K562 (cell line): ENCODE measurements at regions not wholly inside any gene's neighbourhood (a gene's known extent, or its start where the extent isn't known, plus 50 kb on each side); places are given as distances from the start of the nearest gene placed in this dataset.

Experiments
- ATAC-seq: fragments of 200-7000 bp; cut with Tn5 transposase; 3 replicates; pipeline ENCODE4 v1.9.1; 2020; ENCODE audit warnings: moderate library complexity
- BruUV-seq: library from RNA; stranded (reverse); fragments of 400-500 nt; replicated peaks from 2 replicates; lab custom pipeline; 2021; lab: Mats Ljungman, UMichigan
- CTCF ChIA-PET: fragments of 300-600 bp; formaldehyde crosslinking; extraction: SDS; loops from one replicate; lab custom pipeline; 2021; ENCODE audit warnings: low intra/inter-chr PET ratio; lab: Yijun Ruan, JAX
- POLR2A ChIA-PET: fragments of 300-600, 350-650 bp; sonication (Branson Sonifier 250); formaldehyde crosslinking; extraction: SDS; loops from one replicate; lab custom pipeline; 2021; ENCODE audit warnings: antibody characterized with exemption, inconsistent platforms; lab: Yijun Ruan, JAX
- DNase-seq, 4 experiments: peaks; one replicate each; pipeline versions ENCODE4 v3.0.0 to v3.0.0-alpha.2; 2011 to 2018; ENCODE audit warnings: low spot score in 3 of 4, mixed read lengths in 3 of 4; ENCODE audit errors: extremely low read depth in 1 of 4
- FAIRE-seq: peaks from 2 replicates; lab custom pipeline; 2011; peaks lifted over from hg19 to GRCh38; lab: Jason Lieb, UNC
- H2AFZ ChIP-seq: 2 replicates; pipeline ENCODE4 v1.6.0; 2011; ENCODE audit warnings: low read depth, low read length, control low read depth, inconsistent platforms
- H3K27ac ChIP-seq: fragments of 200-600 bp; 3 replicates; pipeline ENCODE4 v1.8.0; 2011; ENCODE audit warnings: low read depth, mild to moderate bottlenecking, control low read depth, inconsistent platforms, low read length, moderate library complexity, mixed read lengths; ENCODE audit errors: extremely low read depth
- H3K27me3 ChIP-seq, 2 experiments: fragments of 300-600 bp in 1 of 2; 2 replicates in 1 of 2; 3 replicates in 1 of 2; pipeline versions ENCODE4 v1.6.0 to v1.8.0; 2011; ENCODE audit warnings: inconsistent platforms in 2 of 2, low read length in 2 of 2, mild to moderate bottlenecking in 1 of 2, mixed read lengths in 1 of 2, moderate library complexity in 1 of 2; ENCODE audit not compliant: control insufficient read depth in 2 of 2, insufficient read depth in 2 of 2
- H3K36me3 ChIP-seq: fragments of 300-600 bp; 3 replicates; pipeline ENCODE4 v1.8.0; 2011; ENCODE audit warnings: mild to moderate bottlenecking, low read length, inconsistent platforms; ENCODE audit not compliant: control insufficient read depth, insufficient read depth
- H3K4me1 ChIP-seq, 2 experiments: fragments of 200-600 bp in 1 of 2; replicated peaks in 1 of 2; 2 replicates in 1 of 2; 3 replicates in 1 of 2; pipeline versions ENCODE4 v1.5.1 to v1.8.0; 2011; ENCODE audit warnings: inconsistent platforms in 2 of 2, low read length in 2 of 2, mild to moderate bottlenecking in 1 of 2, mixed read lengths in 1 of 2, moderate library complexity in 1 of 2; ENCODE audit not compliant: control insufficient read depth in 2 of 2, insufficient read depth in 2 of 2
- H3K4me2 ChIP-seq: 2 replicates; pipeline ENCODE4 v1.6.1; 2011; ENCODE audit warnings: low read length, control low read depth, inconsistent platforms, mixed read lengths; ENCODE audit not compliant: insufficient read depth
- H3K4me3 ChIP-seq: fragments of 200-600 bp; sonication (generic), shearing (Covaris generic); 2 replicates; pipeline ENCODE4 v1.5.1; 2016; ENCODE audit warnings: control low read depth, inconsistent platforms
- H3K79me2 ChIP-seq: fragments of 200-600 bp; 3 replicates; pipeline ENCODE4 v1.8.0; 2011; ENCODE audit warnings: low read length, inconsistent platforms; ENCODE audit not compliant: control insufficient read depth, insufficient read depth
- H3K9ac ChIP-seq, 2 experiments: 2 replicates each; pipeline versions ENCODE4 v1.6.0 to v1.6.1; 2011; ENCODE audit warnings: low read depth in 2 of 2, low read length in 2 of 2, control low read depth in 1 of 2, inconsistent platforms in 1 of 2, mild to moderate bottlenecking in 1 of 2, mixed read lengths in 1 of 2; ENCODE audit not compliant: insufficient read depth in 1 of 2
- H3K9me1 ChIP-seq: one replicate; pipeline ENCODE4 v1.6.0; 2011; ENCODE audit warnings: inconsistent platforms, mild to moderate bottlenecking, low read length, moderate library complexity; ENCODE audit not compliant: control insufficient read depth, insufficient read depth
- H3K9me3 ChIP-seq: replicated peaks from 2 replicates; pipeline ENCODE4 v1.5.1; 2011; ENCODE audit warnings: low read depth, low read length, inconsistent platforms; ENCODE audit not compliant: control insufficient read depth, insufficient read depth
- H4K20me1 ChIP-seq: replicated peaks from 2 replicates; pipeline ENCODE4 v1.6.1; 2011; ENCODE audit warnings: low read length, inconsistent platforms, mixed read lengths; ENCODE audit not compliant: control insufficient read depth, insufficient read depth
- CEBPG ChIP-seq, 3 experiments: fragments of 200-800 bp in 1 of 3; sonication (Bioruptor generic) in 1 of 3; sonication (generic) in 1 of 3; formaldehyde crosslinking in 1 of 3; IDR thresholded peaks in 2 of 3; conservative IDR thresholded peaks in 1 of 3; 2 replicates each; pipeline versions ENCODE4 v1.6.1 to v1.8.0; 2016 to 2022; ENCODE audit warnings: missing compliant biosample characterization in 2 of 3, missing genetic modification characterization in 2 of 3, mild to moderate bottlenecking in 1 of 3, missing genetic modification reagents in 1 of 3
- CREM ChIP-seq: IDR thresholded peaks from 2 replicates; pipeline ENCODE4 v1.6.1; 2014; ENCODE audit warnings: antibody characterized with exemption, low read depth
- NFE2 ChIP-seq: IDR thresholded peaks from 2 replicates; pipeline ENCODE4 v1.6.1; 2014; ENCODE audit warnings: antibody characterized with exemption, low read depth
- PRPF4 ChIP-seq: fragments of 200-400 bp; formaldehyde crosslinking; IDR thresholded peaks from one replicate; pipeline ENCODE4 v1.6.1; 2017; ENCODE audit warnings: low read length, low read depth, mild to moderate bottlenecking; ENCODE audit not compliant: insufficient read depth, poor library complexity, severe bottlenecking
- RFX5 ChIP-seq: IDR thresholded peaks from 2 replicates; pipeline ENCODE4 v1.6.1; 2011; ENCODE audit warnings: low read depth, mild to moderate bottlenecking, improper control_type of control experiment, low read length
- RFX7 ChIP-seq: fragments of 250-450 bp; sonication (Bioruptor Pico); IDR thresholded peaks from 2 replicates; pipeline ENCODE4 v1.5.1; 2021; ENCODE audit warnings: mild to moderate bottlenecking
- SIX5 ChIP-seq, 2 experiments: IDR thresholded peaks; 2 replicates each; pipeline ENCODE4 v1.6.1; 2011; ENCODE audit warnings: low read length in 2 of 2, borderline replicate concordance in 1 of 2, low read depth in 1 of 2, mild to moderate bottlenecking in 1 of 2, moderate library complexity in 1 of 2; ENCODE audit not compliant: insufficient read depth in 1 of 2
- SRSF7 ChIP-seq: fragments of 200-400 bp; formaldehyde crosslinking; optimal IDR thresholded peaks from 2 replicates; pipeline ENCODE3; 2017; ENCODE audit warnings: mild to moderate bottlenecking, low read depth, low read length
- TCF15 ChIP-seq: fragments of 250-450 bp; sonication (Bioruptor Pico); IDR thresholded peaks from 2 replicates; pipeline ENCODE4 v1.8.0; 2022; ENCODE audit warnings: moderate library complexity, mild to moderate bottlenecking, inconsistent platforms
- ZNF384 ChIP-seq: IDR thresholded peaks from 2 replicates; pipeline ENCODE4 v1.6.1; 2012; ENCODE audit warnings: low read depth, low read length, improper control_type of control experiment
- WGBS: fragments of 100-300 bp; shearing (Covaris generic); methylation state at CpG from one replicate; pipeline ENCODE4 v1.1.6; 2016; ENCODE audit warnings: low coverage, mixed read lengths; ENCODE audit not compliant: insufficient coverage; ENCODE audit errors: missing lambda C conversion rate; 5-methylcytosine and 5-hydroxymethylcytosine counted together
- in situ Hi-C: fragments of 300-500 bp; cut with MboI; formaldehyde crosslinking; loops from 4 replicates; pipeline ENCODE4 v1.15.0; 2018; ENCODE audit warnings: inconsistent platforms, mixed read lengths
- intact Hi-C: fragments of 100-400 bp; cut with micrococcal nuclease; formaldehyde crosslinking; loops from 2 replicates; pipeline ENCODE4 v1.14.2; 2022
- TF ChIP-seq, protein P1 (sequence below): fragments of 450-650 bp; formaldehyde crosslinking; IDR thresholded peaks from 2 replicates; pipeline ENCODE4 v1.4.0; 2020; ENCODE audit warnings: mild to moderate bottlenecking, mixed read lengths
- TF ChIP-seq, protein P2 (sequence below): fragments of 250-450 bp; sonication (Bioruptor Pico); IDR thresholded peaks from 2 replicates; pipeline ENCODE4 v1.8.0; 2021; ENCODE audit warnings: borderline replicate concordance, mild to moderate bottlenecking, moderate library complexity; ENCODE audit not compliant: poor library complexity, severe bottlenecking
- TF ChIP-seq, protein P3 (sequence below): fragments of 250-450 bp; sonication (Bioruptor Pico); IDR thresholded peaks from 2 replicates; pipeline ENCODE4 v1.9.0; 2021; ENCODE audit warnings: mild to moderate bottlenecking

GRCh38 chr14:84767434-84767833, 762.5 kb upstream of the FLRT2 start:
- no peak for ATAC-seq
- H3K27ac ChIP-seq = no peak overlapping the region
- in situ Hi-C loops (no loop called here), intact Hi-C loops (no loop called here)
- no peak for FAIRE-seq
- no peaks in the 10 kb centered on the region for H3K36me3 ChIP-seq
- H3K79me2 ChIP-seq = no peaks in the 10 kb centered on the region
- H3K4me3 ChIP-seq = no peak overlapping the region
- H3K4me1 ChIP-seq = no peaks in the 10 kb centered on the region
- no peak overlapping the region for H2AFZ ChIP-seq
- H3K9me3 ChIP-seq = no peaks in the 10 kb centered on the region
- no peak overlapping the region for H3K4me2 ChIP-seq
- POLR2A ChIA-PET = no interaction called here
- CTCF ChIA-PET = interaction anchor here (0.6 kb wide), 1 partner anchor 1132 kb away, joined by 4 read pairs; no protein-coding TSS in a partner anchor
- H3K9me1 ChIP-seq = no peaks in the 10 kb centered on the region
- H3K9ac ChIP-seq = no peak overlapping the region
- H4K20me1 ChIP-seq = no peaks in the 10 kb centered on the region
- DNase-seq = no peak
- no peaks in the 10 kb centered on the region for H3K27me3 ChIP-seq
- WGBS = 0% methylated on average over 4 of the region's 5 CpGs
- TF ChIP-seq RFX7 = no peak
- TF ChIP-seq NFE2 = no peak
- TF ChIP-seq, protein P1, sequence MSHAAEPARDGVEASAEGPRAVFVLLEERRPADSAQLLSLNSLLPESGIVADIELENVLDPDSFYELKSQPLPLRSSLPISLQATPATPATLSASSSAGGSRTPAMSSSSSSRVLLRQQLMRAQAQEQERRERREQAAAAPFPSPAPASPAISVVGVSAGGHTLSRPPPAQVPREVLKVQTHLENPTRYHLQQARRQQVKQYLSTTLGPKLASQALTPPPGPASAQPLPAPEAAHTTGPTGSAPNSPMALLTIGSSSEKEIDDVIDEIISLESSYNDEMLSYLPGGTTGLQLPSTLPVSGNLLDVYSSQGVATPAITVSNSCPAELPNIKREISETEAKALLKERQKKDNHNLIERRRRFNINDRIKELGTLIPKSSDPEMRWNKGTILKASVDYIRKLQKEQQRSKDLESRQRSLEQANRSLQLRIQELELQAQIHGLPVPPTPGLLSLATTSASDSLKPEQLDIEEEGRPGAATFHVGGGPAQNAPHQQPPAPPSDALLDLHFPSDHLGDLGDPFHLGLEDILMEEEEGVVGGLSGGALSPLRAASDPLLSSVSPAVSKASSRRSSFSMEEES (CRISPR knock-in tag) = peak; percentile 74
- TF ChIP-seq SIX5 (IDR thresholded peaks at IDR 0.05; ENCODE audit: borderline replicate concordance in 1 of 2, insufficient read depth in 1 of 2, low read depth in 1 of 2, low read length in 2 of 2) = no peak
- BruUV-seq = no TSS peak

DNA sequence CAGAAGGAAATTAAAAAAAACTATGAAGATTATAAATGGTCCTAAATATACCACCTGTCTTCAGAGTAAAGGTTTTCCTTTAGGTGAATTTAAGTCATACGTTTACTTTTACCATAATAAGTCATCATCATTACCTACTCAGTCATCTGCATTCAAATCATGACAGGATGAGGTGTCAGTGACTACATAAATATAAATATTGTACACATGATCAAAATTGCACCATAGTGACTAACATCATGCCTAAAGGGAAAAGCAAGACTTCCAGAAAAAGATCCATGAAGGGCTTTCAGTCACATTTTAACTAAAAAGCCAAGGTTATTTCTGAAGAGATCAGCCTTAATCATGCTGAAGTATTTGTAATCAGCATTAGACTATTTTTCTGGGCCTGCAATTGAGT, 759.9 kb upstream of the FLRT2 start:
- no peaks in the 10 kb centered on the region for H3K27me3 ChIP-seq
- ChIA-PET POLR2A (no interaction called here), CTCF (no interaction called here)
- ATAC-seq = no peak
- no peaks in the 10 kb centered on the region for H3K9me1 ChIP-seq
- no peak for DNase-seq
- no peaks in the 10 kb centered on the region for H4K20me1 ChIP-seq
- H3K36me3 ChIP-seq = no peaks in the 10 kb centered on the region
- FAIRE-seq = no peak
- no peak overlapping the region for H3K4me2 ChIP-seq
- H2AFZ ChIP-seq = no peak overlapping the region
- no peaks in the 10 kb centered on the region for H3K4me1 ChIP-seq
- WGBS = 0% methylated on average over 1 of the region's 1 CpG
- in situ Hi-C loops (no loop called here), intact Hi-C loops (no loop called here)
- no peaks in the 10 kb centered on the region for H3K79me2 ChIP-seq
- no peak overlapping the region for H3K9ac ChIP-seq
- no peak overlapping the region for H3K4me3 ChIP-seq
- no peaks in the 10 kb centered on the region for H3K9me3 ChIP-seq
- no peak overlapping the region for H3K27ac ChIP-seq
- no TSS peak for BruUV-seq
- TF ChIP-seq, protein P2, sequence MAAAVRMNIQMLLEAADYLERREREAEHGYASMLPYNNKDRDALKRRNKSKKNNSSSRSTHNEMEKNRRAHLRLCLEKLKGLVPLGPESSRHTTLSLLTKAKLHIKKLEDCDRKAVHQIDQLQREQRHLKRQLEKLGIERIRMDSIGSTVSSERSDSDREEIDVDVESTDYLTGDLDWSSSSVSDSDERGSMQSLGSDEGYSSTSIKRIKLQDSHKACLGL (CRISPR knock-in tag) = no peak
- TF ChIP-seq ZNF384 = no peak
- no peak for TF ChIP-seq CREM
- TF ChIP-seq RFX5 = no peak
- no peak for TF ChIP-seq CEBPG (CRISPR knock-in tag; IDR thresholded peaks at IDR 0.05)
- no peak for TF ChIP-seq CEBPG (tag; conservative IDR thresholded peaks at IDR 0.05 in 1 of 2, IDR thresholded peaks at IDR 0.05 in 1 of 2)
- no peak for TF ChIP-seq SRSF7
- no peak for TF ChIP-seq TCF15
- TF ChIP-seq, protein P3, sequence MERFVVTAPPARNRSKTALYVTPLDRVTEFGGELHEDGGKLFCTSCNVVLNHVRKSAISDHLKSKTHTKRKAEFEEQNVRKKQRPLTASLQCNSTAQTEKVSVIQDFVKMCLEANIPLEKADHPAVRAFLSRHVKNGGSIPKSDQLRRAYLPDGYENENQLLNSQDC (CRISPR knock-in tag) = no peak
- TF ChIP-seq PRPF4 = no peak
